Esophagus muscularis mucosa (tissue), 4 donors: ENCODE measurements at regions not wholly inside any gene's neighbourhood (a gene's known extent, or its start where the extent isn't known, plus 50 kb on each side); places are given as distances from the start of the nearest gene placed in this dataset.

Experiments
- DNase-seq: peaks from one replicate; pipeline ENCODE4 v3.0.0-alpha.2; 2017; ENCODE audit errors: extremely low spot score
- H3K27ac ChIP-seq, 4 donors: fragments of 200-600 bp; sonication (generic); replicated peaks in 1 of 4; 1 replicate in 3 of 4; 2 replicates in 1 of 4; pipeline ENCODE4 v1.5.1; 2016 to 2019; ENCODE audit warnings: mild to moderate bottlenecking in 1 of 4
- H3K27me3 ChIP-seq, 4 donors: fragments of 200-600 bp; sonication (generic); one replicate each; pipeline versions ENCODE4 v1.5.1 to v1.6.0; 2016 to 2019
- H3K36me3 ChIP-seq, 4 donors: fragments of 200-600 bp; sonication (generic); one replicate each; pipeline ENCODE4 v1.5.1; 2016 to 2019
- H3K4me1 ChIP-seq, 4 donors: fragments of 200-600 bp; sonication (generic); one replicate each; pipeline ENCODE4 v1.5.1; 2016 to 2019
- H3K4me3 ChIP-seq, 4 donors: fragments of 200-600 bp; sonication (generic); 1 replicate in 2 of 4; 2 replicates in 2 of 4; pipeline ENCODE4 v1.5.1; 2016 to 2019; ENCODE audit warnings: mild to moderate bottlenecking in 4 of 4, moderate library complexity in 1 of 4
- H3K9me3 ChIP-seq, 4 donors: fragments of 200-600 bp; sonication (generic); 1 replicate in 3 of 4; 2 replicates in 1 of 4; pipeline ENCODE4 v1.5.1; 2016 to 2019
- EP300 ChIP-seq: sonication (generic); formaldehyde crosslinking; IDR thresholded peaks from one replicate; pipeline ENCODE4 v1.6.1; 2017; ENCODE audit warnings: antibody characterized with exemption
- POLR2A ChIP-seq: fragments of 450-650 bp; IDR thresholded peaks from one replicate; pipeline ENCODE4 v1.6.1; 2017; ENCODE audit warnings: antibody characterized with exemption, moderate library complexity, mild to moderate bottlenecking, low read depth
- POLR2AphosphoS5 ChIP-seq, 2 donors: sonication (generic); formaldehyde crosslinking; IDR thresholded peaks; one replicate each; pipeline ENCODE4 v1.6.1; 2017; ENCODE audit warnings: antibody characterized with exemption in 2 of 2
- WGBS: methylation state at CpG from one replicate; pipeline ENCODE4 v1.1.5; 2018; 5-methylcytosine and 5-hydroxymethylcytosine counted together
- intact Hi-C: fragments of 100-400 bp; cut with DNase I; formaldehyde crosslinking; loops from one replicate; pipeline ENCODE4 v1.15.1; 2023
- TF ChIP-seq, protein P1 (sequence below), 3 experiments: fragments of 200-600 bp in 2 of 3; fragments of 450-650 bp in 1 of 3; sonication (generic) in 2 of 3; IDR thresholded peaks; one replicate each; pipeline ENCODE4 v1.5.1; 2017 to 2019; ENCODE audit warnings: antibody characterized with exemption in 3 of 3, mild to moderate bottlenecking in 2 of 3, moderate library complexity in 1 of 3

- Histone ChIP-seq H3K4me1 (peaks cover 0 to 14% (median 5%) of the 10 kb centered on the region in 4 donors), H3K27me3 (no peaks in the 10 kb centered on the region), H3K4me3 (no peak overlapping the region), H3K9me3 (no peaks in the 10 kb centered on the region), H3K27ac (no peak overlapping the region), H3K36me3 (no peaks in the 10 kb centered on the region)
- intact Hi-C loops, result no loop called here
- no peak for DNase-seq
- 94% methylated on average over 4 of the region's 4 CpGs for WGBS
- TF ChIP-seq EP300, result no peak
- TF ChIP-seq, protein P1, sequence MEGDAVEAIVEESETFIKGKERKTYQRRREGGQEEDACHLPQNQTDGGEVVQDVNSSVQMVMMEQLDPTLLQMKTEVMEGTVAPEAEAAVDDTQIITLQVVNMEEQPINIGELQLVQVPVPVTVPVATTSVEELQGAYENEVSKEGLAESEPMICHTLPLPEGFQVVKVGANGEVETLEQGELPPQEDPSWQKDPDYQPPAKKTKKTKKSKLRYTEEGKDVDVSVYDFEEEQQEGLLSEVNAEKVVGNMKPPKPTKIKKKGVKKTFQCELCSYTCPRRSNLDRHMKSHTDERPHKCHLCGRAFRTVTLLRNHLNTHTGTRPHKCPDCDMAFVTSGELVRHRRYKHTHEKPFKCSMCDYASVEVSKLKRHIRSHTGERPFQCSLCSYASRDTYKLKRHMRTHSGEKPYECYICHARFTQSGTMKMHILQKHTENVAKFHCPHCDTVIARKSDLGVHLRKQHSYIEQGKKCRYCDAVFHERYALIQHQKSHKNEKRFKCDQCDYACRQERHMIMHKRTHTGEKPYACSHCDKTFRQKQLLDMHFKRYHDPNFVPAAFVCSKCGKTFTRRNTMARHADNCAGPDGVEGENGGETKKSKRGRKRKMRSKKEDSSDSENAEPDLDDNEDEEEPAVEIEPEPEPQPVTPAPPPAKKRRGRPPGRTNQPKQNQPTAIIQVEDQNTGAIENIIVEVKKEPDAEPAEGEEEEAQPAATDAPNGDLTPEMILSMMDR (IDR thresholded peaks at IDR 0.05), result no peak
- TF ChIP-seq POLR2AphosphoS5 (IDR thresholded peaks at IDR 0.05), result no peak
- no peak for TF ChIP-seq POLR2A
These were observed 126.9 kb upstream of the HAND2 start for GRCh38 chr4:173656898-173657297.

DNA sequence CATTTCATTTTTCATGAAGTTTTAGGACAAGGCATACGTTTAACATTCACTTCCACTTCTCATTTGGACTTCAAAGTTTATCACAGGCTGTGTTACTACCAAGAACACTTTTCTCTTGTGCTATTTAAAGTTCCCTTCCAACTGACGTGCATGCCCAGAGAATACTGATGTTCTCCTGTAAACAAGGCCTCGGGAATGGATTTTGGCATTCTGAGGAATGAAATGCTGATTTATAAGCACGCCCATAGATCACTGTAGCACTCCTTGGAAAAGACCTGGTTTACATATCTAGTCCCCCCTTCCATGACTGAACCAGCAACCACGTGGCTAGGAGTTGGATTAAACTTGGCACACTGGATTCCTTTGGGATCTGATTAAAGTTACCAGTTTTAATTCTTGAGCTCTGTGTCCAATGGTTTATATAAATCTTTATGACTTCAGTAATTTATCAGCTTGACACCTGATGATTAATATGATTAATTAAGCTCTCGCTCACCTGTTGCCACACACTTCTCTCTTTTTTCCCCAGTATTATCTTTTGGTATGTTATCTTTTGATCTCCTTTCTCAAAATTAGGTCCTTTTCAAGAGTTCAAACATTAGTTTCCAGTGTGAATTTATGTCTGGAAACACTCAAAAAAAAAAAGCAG is 122.4 kb upstream of the HAND2 start:
- Histone ChIP-seq H3K27ac (peak overlapping the region; percentile 43 to 62 (median 60)), H3K4me1 (peaks cover 0 to 23% (median 8%) of the 10 kb centered on the region in 4 donors), H3K4me3 (peak overlapping the region in 1 of 4 donors; percentile 7), H3K27me3 (no peaks in the 10 kb centered on the region), H3K36me3 (no peaks in the 10 kb centered on the region), H3K9me3 (no peaks in the 10 kb centered on the region)
- no peak for DNase-seq
- intact Hi-C loops, result no loop called here
- 20% methylated on average over 6 of the region's 6 CpGs for WGBS
- TF ChIP-seq, protein P1 (IDR thresholded peaks at IDR 0.05), result no peak
- TF ChIP-seq POLR2AphosphoS5 (IDR thresholded peaks at IDR 0.05), result peak in 1 of 2 donors; percentile 14

- peak overlapping the region; percentile 43 to 62 (median 60) for H3K27ac ChIP-seq
- WGBS, result 35% methylated on average over 7 of the region's 7 CpGs
- H3K9me3 ChIP-seq, result no peaks in the 10 kb centered on the region
- no peaks in the 10 kb centered on the region for H3K27me3 ChIP-seq
- TF ChIP-seq POLR2A (no peak), EP300 (no peak), POLR2AphosphoS5 (IDR thresholded peaks at IDR 0.05) (no peak)
- TF ChIP-seq, protein P1 (IDR thresholded peaks at IDR 0.05), result no peak
- peaks cover 0 to 23% (median 8%) of the 10 kb centered on the region in 4 donors for H3K4me1 ChIP-seq
- no peaks in the 10 kb centered on the region for H3K36me3 ChIP-seq
- intact Hi-C loops, result no loop called here
- DNase-seq, result no peak
- peak overlapping the region in 1 of 4 donors; percentile 7 for H3K4me3 ChIP-seq
These were observed 121.7 kb upstream of the HAND2 start for GRCh38 chr4:173651651-173652282.

DNA sequence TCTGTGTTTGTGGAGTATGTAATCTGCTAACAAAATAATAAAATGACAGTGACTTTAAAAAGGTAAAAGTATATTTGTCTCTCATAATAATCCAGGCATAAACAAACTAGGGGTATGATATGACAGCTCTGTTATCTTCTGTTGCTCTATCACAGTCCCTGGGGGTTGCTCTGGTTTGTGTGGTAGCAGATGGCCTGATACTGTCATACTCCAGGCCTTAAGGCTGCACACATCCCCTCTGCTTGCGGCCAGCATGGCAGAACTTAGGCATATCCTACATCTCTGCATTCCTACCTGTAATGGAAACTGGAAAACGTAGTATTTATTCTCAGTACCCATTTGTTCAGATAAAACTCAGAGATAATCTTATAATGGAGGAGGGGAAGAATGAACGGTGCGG is 117.9 kb upstream of the HAND2 start:
- WGBS, result 83% methylated on average over 4 of the region's 4 CpGs
- no peaks in the 10 kb centered on the region for H3K36me3 ChIP-seq
- intact Hi-C loops, result no loop called here
- no peak for DNase-seq
- TF ChIP-seq EP300, result no peak
- TF ChIP-seq POLR2A, result no peak
- no peak for TF ChIP-seq POLR2AphosphoS5 (IDR thresholded peaks at IDR 0.05)
- TF ChIP-seq, protein P1 (IDR thresholded peaks at IDR 0.05), result no peak
- H3K4me3 ChIP-seq, result no peak overlapping the region
- no peaks in the 10 kb centered on the region for H3K27me3 ChIP-seq
- no peaks in the 10 kb centered on the region for H3K9me3 ChIP-seq
- H3K4me1 ChIP-seq, result peaks cover 0 to 18% (median 9%) of the 10 kb centered on the region in 4 donors
- H3K27ac ChIP-seq, result no peak overlapping the region
